Stimulated activated CD4-positive, alpha-beta T cell treated with anti-CD3 and anti-CD28 coated beads, Interleukin-15, amount 100 ng/mL, for 1 hour (primary cell): ENCODE measurements at regions not wholly inside any gene's neighbourhood (a gene's known extent, or its start where the extent isn't known, plus 50 kb on each side); places are given as distances from the start of the nearest gene placed in this dataset.

ENCODE experiments used
- DNase-seq, 2 donors: peaks; one replicate each; pipeline ENCODE4 v3.0.0-alpha.2; 2020; ENCODE audit warnings: low read depth in 1 of 2, low spot score in 1 of 2

DNA sequence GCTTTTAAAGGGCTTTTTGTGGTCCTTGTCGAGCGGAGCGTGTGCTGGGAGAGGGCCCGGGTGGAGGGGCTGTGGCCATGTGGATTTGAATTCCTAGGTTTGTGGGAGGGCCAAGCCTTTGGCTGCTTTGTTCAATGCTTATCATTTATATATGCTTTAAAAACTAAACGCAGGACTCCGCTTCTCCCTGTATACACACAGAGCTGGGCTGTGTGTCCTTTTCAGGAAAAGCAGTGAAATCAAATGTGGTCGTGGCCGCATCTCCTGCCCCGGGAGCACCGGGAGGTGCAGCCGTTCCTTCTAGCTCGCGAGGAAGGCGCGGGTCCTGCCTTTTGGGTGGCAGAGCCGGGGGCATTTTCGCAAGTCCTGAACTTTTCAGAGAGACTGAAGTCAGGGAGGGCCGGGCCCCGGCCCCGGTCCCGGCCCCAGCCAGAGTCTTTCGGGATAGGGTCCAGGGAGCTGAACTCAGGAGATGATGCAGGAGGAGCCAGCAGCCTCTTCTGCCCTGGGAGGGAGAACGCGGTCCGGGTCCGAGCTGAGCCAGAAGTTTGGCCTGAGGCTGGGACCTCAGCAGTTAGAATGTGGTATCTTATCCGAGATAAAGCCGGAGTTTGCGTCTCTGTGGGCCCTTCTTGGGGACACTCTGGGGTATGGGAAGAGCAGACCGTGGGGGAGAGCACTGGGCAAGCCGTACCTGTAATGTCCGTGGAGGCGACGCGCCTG lies 158.8 kb downstream of the C9orf152 start:
- no peak for DNase-seq

DNA sequence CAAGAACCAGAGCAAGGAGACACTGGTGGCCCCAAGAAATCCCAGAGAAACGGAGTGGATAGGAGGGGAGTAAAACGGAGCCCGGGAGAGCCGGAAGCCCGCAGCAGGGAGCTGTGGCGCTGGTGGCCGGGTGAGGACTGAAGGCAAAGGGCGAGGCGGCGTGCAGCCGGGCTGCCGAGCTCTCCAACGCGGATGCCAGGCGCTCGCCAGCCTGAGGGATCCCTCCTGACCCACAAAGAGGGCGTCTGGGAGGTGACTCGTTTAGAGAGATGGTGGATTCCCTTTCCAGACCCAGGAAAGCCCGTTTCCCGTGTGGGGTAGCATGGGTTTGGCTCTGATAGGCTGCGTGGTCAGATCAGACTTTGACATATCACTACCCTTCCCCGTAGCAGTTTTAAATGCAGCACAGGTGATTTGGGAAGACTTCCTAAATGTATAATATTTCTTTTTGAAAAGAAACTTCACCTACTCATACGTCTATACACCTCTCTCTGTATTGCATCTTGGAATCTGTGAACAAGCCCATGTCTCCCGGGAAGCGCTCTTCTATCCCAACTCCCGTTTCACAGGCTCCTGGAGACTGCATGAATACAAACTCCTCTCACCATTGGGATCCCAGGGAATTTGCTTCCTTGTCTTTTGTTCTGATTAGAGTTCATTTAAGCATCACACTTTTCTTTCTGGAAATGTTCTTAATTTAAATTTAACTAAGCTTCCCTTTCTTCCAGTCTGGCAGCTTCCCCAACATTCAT lies 158.1 kb downstream of the C9orf152 start:
- DNase-seq, result no peak

DNA sequence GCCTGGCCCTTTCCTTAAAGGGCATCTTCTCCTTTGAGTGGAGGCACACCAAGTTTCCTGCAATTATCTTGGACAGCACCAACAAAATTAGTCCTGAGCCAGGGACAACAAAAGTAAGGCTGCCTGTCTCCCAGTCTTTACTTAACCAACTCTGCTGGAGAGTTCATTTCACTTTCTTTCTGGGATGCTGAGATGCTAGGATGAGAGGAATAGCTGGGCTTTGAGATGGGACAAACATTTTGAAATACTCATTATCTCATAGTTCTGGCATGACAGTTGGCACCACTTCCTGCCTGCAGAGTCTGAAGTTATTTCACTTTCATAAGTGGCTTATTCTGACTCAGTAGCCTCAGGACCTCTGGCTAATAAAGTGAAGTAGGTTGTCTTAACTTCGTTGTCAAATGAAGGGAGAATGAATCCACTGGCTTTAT lies 157.0 kb downstream of the C9orf152 start:
- no peak for DNase-seq

DNA sequence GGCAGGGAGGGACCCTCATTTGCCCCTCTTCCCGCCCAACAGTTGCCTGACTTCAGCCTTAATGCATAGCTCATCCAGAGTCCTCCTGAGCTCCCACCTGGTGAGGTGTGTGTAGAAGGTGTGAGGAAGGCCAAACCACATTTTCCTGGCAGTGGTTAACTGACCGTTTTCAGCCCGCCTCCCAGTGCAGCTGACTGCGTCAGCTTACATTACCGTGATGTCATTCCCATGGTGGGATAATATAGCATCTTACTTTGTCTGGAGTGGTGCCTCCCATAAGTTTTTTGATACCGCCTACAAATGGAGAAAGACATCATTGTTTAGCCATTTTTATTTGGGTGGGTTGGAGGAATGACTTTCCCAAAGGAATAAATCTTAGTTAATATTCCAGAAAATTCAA lies 151.9 kb downstream of the C9orf152 start:
- no peak for DNase-seq

DNA sequence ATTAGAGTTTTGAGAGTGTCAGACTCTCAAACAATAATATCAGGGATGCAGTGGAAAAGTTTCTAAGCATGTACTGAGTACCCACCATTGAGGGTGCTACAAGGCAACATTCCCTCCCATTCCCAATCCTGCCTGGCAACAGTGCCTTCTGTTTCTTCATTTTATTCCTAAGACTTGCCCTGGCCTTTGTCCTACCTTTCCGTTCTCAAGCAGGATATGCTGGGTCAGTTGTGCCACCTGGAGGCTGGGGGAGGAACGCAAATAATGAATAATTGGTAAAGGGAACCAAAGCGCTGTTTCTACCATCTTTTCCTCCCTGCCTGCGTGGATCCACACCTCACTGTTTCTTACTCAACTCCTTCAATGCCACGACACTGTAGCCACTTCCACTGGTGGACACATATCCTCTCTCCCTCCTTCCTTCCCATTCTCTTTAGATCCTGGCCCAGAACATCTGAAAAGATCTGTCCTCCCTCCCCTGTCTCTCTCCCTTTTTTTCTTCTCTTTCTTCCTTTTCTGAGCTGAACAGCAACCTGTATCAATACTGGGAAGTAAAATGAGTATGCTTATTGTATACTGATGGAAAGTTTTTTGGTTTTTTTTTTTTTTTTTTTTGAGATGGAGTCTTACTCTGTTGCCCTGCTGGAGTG lies 149.5 kb downstream of the C9orf152 start:
- DNase-seq, result peak; percentile 11 to 29

DNA sequence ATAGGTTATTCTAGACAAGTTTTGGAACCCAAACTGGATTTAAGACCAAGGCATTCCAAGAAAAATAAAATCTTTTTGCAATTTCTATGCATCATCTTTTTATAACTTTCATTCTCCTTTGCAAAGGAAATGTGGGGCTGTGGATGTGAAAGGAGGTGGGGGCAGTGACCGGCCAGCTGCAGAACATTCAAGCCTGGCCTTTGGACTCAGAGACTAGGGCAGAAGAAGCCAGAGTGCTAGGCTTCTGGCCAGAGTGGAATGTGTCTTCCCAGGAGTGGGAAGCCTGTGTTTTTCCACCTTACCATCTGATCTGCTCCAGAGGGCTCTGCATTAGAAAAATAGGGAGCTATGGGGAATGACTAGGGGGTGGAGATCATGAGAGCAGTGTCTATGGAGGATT lies 148.5 kb downstream of the C9orf152 start:
- no peak for DNase-seq

DNA sequence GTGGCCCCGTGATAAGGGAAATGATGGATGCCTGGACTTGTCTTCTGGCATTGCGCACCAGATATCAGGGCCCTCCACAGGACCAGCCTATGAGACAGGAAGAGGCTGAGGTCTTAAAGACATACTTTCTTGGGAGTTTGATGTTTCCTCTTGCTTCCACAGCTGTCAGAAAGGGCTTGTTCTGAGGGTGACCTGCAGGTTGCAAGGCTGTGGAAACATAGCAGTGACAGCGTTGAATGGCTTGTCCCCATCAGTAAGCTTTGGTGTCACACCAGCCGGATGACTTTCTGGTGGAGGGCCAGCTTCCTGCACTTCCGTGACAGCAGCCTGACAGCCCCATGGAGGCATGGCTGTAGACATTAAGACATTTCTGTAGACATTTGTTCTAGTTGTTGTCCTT lies 143.2 kb downstream of the C9orf152 start:
- DNase-seq, result no peak

DNA sequence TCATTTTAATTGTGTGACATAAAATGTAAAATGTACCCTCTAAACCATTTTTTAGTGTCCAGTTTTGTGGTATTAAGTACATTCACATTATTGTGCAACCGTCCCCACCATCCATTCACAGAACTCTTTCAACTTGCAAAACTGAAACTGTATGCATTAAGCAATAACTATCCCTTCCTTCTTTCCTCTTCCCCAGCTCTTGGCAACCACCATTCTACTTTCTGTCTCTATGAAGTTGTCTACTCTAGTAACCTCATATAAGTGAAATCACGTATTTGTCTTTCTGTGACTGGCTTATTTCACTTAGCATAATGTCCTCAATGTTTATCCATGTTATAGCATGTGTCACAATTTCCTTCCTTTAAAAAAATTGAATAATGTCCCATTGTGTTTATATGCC lies 142.4 kb downstream of the C9orf152 start:
- DNase-seq, result no peak

DNA sequence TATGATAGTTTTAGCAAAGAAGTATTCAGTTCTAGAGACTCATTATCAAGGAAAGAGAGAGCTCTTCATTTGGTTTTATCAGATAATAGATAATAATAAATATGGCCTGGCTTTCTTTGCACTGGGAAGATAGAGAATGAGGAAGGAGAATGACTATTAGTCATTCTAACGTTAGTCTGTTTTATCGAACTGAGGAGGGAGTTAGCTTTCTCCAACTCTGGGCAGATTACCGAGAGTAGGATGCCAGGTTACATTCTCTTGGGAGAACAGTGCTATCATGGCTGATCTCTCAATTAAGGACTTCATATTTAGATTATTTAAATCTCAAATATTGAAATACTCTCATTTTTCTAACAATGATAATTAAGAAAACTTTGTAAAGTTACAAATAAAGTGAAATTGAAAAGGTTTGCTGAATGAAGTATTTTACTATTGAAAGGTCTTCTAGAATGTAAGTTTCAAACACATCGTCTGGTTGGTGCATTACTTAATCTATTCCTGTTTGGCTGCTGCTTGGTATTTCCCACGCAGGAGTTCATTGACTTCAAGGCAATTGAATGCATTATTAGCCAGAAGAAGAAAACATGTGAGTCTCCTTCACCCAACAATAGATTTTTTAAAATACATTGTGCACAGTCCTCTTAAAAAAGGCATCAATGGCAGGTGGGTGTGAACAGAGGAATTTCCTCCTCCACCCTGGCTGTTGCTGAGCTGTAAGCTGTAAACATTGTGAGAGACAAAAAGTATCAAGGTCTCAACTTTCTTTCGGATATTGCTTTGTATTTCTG lies 140.8 kb downstream of the C9orf152 start:
- no peak for DNase-seq

DNA sequence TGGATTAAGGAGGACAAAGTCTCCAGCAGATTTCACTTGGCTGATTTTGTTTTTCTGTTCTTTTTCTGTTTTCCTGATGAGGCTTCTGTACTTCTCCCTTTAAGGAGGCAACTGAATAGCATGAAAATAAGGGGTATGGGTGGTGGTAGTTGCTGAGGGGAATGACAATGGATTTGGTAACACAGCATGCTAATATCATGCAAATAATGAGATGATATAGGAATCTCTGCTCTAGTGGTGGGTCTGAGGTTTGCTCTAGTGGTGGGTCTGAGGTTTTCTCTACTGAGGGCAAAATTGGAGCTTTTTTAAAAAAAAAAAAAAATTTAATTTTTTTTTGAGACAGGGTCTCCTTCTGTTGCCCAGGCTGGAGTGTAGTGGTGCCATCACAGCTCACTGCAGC lies 139.7 kb downstream of the C9orf152 start:
- DNase-seq, result no peak

DNA sequence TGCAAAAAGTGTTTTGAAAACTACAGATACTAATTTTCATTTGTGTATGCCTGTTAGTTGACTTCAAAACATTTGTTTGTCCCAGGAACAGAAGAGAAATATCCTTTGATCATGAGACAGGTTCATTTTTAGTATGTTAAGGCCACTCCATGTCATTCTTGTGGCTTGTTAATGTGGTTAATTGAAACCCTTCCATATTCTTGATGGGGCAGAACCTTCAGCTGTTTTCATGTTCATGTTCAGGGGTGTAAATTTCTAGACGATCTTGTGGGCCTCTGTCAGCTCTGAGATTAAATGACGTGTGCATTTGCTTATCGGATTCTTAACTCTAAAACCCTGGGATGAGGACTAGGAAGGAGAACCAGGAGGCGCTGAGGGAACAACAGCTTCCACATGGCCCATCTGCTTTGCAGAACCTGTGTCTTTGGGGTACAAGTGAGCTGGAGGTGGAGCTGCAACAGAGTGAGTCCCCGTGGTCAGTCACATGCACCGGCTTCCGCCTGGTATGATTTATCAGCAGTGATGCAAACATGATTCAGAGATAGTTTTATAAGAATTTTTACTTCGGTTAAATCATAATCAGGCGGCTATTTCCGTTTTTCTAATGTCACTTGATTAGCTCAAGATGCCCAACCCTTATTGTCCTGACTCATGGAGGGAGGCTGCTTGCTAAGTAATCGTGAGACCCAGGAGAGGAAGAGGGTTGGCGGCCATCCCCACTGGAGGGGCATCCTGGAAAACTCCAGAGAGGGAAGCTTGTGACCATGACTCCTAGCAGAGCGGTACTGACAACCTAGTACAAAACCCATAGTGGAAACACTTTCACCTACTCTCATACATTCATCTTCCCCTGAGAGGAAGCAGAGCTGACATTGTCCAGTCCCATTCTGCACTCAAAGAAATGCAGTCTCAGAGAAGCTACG lies 138.4 kb downstream of the C9orf152 start:
- DNase-seq, result no peak

DNA sequence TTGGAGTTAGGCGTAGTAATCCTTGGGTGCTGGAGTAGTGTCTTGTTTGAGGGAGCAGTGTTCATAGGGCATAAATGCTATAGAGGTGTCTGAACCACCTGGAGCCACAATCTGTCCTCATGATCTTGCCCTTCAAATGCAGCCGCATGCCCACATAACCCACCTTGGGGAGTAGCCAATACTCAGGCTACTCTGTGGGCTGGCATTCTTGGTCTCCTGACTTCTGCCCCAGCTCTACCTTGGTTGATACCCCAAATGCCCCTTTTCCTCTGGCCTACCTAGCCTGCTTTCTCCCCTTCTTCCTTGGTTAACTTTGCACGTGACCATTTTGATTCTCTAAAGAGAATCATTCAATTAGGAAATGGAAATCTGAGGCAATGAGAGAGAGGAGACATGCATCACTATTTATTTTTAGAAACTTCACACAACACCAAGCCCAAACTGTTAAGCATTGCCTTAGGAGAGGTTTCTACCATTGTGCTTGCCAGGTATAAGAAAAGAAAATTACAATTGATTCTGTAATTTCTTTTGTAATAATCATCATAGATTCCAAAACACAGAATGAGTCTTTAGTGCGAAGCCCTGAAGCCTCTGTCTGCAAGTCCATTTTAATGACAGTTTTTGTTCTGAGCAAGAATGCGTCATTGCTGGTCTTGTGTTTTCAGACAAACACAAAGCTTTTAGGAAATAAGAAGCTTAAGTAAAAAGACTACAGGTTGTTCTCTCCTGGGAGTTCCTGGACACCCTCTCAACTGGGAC lies 135.2 kb downstream of the C9orf152 start:
- DNase-seq, result no peak

DNA sequence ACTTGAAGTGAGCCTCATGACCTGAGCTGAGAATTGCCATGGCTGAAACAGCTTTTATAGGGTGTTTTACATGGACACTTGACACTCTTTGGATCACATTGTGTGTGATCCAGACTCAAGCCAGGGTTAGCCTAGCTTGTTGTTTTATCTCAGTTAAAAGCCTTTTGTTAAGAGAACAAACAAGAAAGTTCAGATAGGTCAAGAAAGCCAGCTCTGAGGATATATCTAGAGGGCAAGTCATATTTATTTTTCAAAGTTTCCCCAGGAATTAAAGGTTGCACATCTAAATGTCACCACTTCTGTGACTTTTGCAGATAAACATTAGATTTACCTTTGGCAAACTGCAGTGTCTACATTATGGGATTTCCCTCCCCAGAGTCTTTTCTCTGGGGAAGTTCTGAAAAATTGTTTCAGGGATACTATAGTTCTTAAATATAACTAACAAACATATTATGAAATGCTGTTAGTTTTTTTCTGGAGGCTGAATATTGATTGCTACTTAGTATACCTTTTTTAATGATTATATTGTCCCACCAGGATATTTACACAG lies 134.5 kb downstream of the C9orf152 start:
- no peak for DNase-seq

DNA sequence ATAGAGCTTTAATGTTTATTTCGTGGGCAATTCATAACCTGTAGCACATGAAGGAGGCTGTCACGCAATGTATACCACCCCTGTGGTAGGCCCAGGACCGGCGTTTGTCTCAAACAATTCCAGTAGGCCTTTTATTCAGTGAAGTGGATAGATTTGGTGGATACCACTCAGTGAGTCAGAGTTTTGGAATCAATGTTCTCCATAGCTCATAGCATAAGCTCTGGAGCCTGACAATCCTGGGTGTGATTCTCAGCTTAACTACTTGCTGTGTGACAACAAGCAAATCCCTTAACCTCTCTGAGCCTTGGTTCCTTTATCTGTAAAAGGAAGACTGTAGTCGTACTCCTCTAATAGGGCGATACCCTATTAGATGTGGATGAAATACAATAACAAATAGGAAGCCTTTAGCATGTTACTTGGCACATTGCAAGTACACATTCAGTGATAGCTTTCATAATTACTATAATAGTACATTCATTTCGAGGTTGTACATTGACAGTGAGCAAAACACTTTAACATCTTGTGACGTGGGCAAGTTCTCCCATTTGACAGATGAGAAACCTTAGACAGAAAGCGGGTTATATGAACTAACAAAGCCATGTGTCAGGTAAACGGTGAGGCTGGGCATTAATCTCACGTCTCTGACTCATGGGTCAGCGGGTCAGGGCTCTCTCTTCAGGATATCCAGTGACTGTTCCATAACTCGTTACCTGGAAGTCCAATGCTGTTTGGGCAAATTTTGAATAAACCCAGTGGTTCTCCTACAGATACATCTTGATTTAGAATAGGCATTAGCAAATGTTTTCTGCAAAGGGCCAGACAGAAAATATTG lies 130.8 kb downstream of the C9orf152 start:
- no peak for DNase-seq

DNA sequence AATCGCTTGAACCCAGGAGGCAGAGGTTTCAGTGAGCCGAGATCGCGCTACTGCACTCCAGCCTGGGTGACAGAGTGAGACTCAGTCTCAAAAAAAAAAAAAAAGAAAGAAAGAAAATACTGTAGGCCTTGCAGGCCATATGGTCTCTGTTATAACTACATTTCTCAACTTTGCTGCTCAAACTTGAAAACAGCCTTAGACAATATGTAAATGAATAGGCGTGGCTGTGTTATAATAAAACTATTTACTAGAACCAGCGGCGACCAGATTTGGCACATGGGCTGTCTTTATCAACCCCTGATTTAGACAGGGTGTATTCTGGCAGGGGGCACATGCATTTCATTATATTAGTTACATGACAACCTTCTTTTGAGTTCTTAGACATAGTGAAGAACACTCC lies 130.0 kb downstream of the C9orf152 start:
- no peak for DNase-seq

DNA sequence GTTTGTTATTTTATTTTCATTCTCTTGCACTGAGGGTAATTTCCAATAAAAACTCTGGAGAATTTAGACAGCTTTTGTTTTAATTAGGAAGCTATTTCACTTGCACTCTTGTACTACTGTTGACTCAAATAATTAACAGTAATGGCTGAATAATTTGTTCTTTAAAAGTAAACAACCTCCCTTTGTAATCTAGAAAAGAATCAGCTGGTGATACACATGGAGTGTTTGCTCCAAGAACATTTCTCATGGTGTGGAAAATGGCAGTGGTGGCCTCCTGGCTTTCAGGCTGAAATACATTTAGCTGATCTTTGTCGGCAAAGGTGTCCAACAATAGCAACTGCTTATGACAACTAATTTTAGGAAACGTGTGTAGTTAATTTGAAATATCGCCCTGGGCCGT lies 129.4 kb downstream of the C9orf152 start:
- DNase-seq, result no peak

DNA sequence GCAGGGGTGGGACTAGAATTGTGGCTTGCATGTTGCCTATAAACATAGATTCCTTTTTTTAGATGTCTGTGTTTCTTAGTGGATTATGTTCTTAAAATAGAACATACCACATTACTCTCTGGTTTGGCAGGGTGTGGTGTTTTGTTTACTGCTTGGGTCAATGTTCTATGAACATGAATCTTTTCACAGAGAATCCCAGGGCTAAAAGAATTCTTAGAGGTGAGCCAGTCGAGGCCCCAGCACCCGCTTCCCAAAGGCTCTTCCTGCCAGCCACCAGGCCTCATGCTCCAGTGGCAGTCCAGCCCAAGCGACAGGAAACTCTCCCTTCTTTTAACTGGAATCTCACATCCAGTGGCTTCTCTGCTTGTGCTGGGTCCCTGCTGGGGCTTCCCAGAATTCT lies 126.6 kb downstream of the C9orf152 start:
- DNase-seq, result no peak

DNA sequence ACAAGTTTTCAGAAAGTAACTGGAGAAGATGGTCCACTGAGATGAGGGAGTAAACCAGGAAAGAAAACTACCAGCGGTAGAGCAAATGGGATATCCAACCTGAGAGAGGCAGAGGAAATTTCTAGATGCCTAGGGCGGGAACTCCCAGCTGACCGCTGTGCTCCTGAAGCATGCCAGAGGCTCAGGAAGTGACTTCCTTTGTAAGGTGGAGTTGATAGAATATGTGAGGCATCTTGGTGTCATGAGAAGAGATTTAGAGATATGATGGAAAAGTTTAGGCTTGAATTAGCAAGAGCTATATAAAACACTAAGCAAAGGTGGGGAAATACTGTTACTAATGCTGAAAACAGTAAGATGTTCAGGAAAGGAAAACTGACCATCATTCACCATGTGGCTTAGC lies 124.1 kb downstream of the C9orf152 start:
- DNase-seq, result no peak

DNA sequence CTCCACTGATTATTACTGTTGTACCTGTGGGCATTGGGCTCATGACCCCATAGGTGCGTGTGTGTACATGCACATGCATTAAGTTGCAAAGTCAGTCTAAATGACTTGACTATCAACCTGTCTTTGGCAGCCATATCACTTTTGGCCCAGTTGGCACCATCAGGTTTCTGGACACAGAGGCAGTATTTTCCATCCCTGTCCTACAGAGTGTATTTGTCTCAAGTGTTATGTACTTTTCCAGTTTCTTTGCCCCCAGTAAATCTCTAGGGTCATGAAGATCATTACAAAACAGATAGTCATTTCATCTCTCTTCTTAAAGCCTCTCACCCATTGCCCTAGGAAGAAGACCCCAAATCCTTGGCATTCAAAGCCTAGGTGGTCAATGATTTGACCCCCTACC lies 121.4 kb downstream of the C9orf152 start:
- no peak for DNase-seq
